H1 (cell line): ENCODE measurements at regions not wholly inside any gene's neighbourhood (a gene's known extent, or its start where the extent isn't known, plus 50 kb on each side); places are given as distances from the start of the nearest gene placed in this dataset.

Experiments used
- CTCF ChIA-PET: fragments of 300-600 bp; sonication (Branson Sonifier 250); formaldehyde crosslinking; loops from one replicate; lab custom pipeline; 2021; ENCODE audit not compliant: partially characterized antibody; lab: Charles Lee
- POLR2A ChIA-PET: fragments of 300-600 bp; sonication (Branson Sonifier 250); formaldehyde crosslinking; loops from one replicate; lab custom pipeline; 2021; ENCODE audit warnings: inconsistent platforms; ENCODE audit not compliant: partially characterized antibody; lab: Charles Lee
- DNase-seq, 2 experiments: peaks; one replicate each; pipeline versions ENCODE4 v3.0.0 to v3.0.0-alpha.2; 2010 to 2022; ENCODE audit warnings: low spot score in 2 of 2, low read depth in 1 of 2, mixed read lengths in 1 of 2
- FAIRE-seq: peaks from 2 replicates; lab custom pipeline; 2011; peaks lifted over from hg19 to GRCh38; lab: Jason Lieb, UNC
- H2AFZ ChIP-seq: 2 replicates; pipeline ENCODE4 v1.8.1; 2012; ENCODE audit warnings: low read length, inconsistent platforms
- H2AK5ac ChIP-seq: 2 replicates; pipeline ENCODE4 v1.6.1; 2013; ENCODE audit warnings: low read depth, low read length
- H2BK120ac ChIP-seq: replicated peaks from 2 replicates; pipeline ENCODE3; 2013; ENCODE audit warnings: low read depth, low read length, inconsistent platforms
- H2BK12ac ChIP-seq: 2 replicates; pipeline ENCODE4 v1.6.1; 2013; ENCODE audit warnings: low read depth, low read length
- H2BK15ac ChIP-seq: 2 replicates; pipeline ENCODE4 v1.6.1; 2013; ENCODE audit warnings: low read length
- H2BK20ac ChIP-seq: 2 replicates; pipeline ENCODE4 v1.6.1; 2013; ENCODE audit warnings: low read length
- H2BK5ac ChIP-seq: 2 replicates; pipeline ENCODE4 v1.6.1; 2013; ENCODE audit warnings: low read depth, low read length
- H3K14ac ChIP-seq: 2 replicates; pipeline ENCODE4 v1.6.1; 2013; ENCODE audit warnings: inconsistent platforms; ENCODE audit not compliant: insufficient read length
- H3K18ac ChIP-seq: 2 replicates; pipeline ENCODE4 v1.6.1; 2013; ENCODE audit warnings: low read length; ENCODE audit errors: extremely low read depth
- H3K23ac ChIP-seq: 2 replicates; pipeline ENCODE4 v1.6.1; 2013; ENCODE audit warnings: inconsistent platforms; ENCODE audit not compliant: insufficient read length
- H3K23me2 ChIP-seq: 2 replicates; pipeline ENCODE4 v1.6.1; 2013; ENCODE audit warnings: low read depth, low read length
- H3K27ac ChIP-seq: 2 replicates; pipeline ENCODE4 v1.6.1; 2011; ENCODE audit warnings: low read depth, low read length, inconsistent platforms
- H3K27me3 ChIP-seq, 4 experiments: replicated peaks in 1 of 4; 1 replicate in 1 of 4; 2 replicates in 3 of 4; pipeline versions ENCODE4 v1.6.1 to v1.8.1; 2011 to 2013; ENCODE audit warnings: low read length in 3 of 4, mild to moderate bottlenecking in 3 of 4, inconsistent platforms in 2 of 4, mixed read lengths in 2 of 4, moderate library complexity in 1 of 4; ENCODE audit not compliant: control insufficient read depth in 3 of 4, insufficient read depth in 3 of 4; ENCODE audit errors: extremely low read depth in 1 of 4
- H3K36me3 ChIP-seq, 4 experiments: 2 replicates each; pipeline versions ENCODE4 v1.6.1 to v1.8.1; 2011 to 2013; ENCODE audit warnings: mild to moderate bottlenecking in 4 of 4, low read length in 3 of 4, moderate library complexity in 2 of 4, control low read depth in 1 of 4, inconsistent platforms in 1 of 4; ENCODE audit not compliant: insufficient read depth in 4 of 4, control insufficient read depth in 2 of 4
- H3K4ac ChIP-seq: replicated peaks from 2 replicates; pipeline ENCODE3; 2013; ENCODE audit warnings: low read length, low read depth, mixed read lengths, inconsistent platforms; ENCODE audit not compliant: insufficient read length
- H3K4me1 ChIP-seq, 4 experiments: replicated peaks in 1 of 4; 1 replicate in 1 of 4; 2 replicates in 3 of 4; pipeline versions ENCODE4 v1.6.1 to v1.8.1; 2011 to 2013; ENCODE audit warnings: low read length in 3 of 4, inconsistent platforms in 2 of 4, mixed read lengths in 1 of 4; ENCODE audit not compliant: insufficient read depth in 4 of 4, control insufficient read depth in 3 of 4
- H3K4me2 ChIP-seq, 2 experiments: 2 replicates each; pipeline versions ENCODE4 v1.6.1 to v1.8.1; 2011 to 2013; ENCODE audit warnings: low read depth in 2 of 2, low read length in 2 of 2, control low read depth in 1 of 2, inconsistent platforms in 1 of 2, mild to moderate bottlenecking in 1 of 2; ENCODE audit not compliant: insufficient read depth in 1 of 2
- H3K4me3 ChIP-seq, 4 experiments: fragments of 200-600, 300-600 bp in 1 of 4; sonication (generic), shearing (Covaris generic), sonication (Bioruptor Twin) in 1 of 4; 2 replicates each; pipeline versions ENCODE4 v1.5.1 to v1.8.1; 2011 to 2016; ENCODE audit warnings: low read length in 4 of 4, low read depth in 3 of 4, control low read depth in 2 of 4, inconsistent platforms in 2 of 4, mild to moderate bottlenecking in 2 of 4, mixed read lengths in 1 of 4, moderate library complexity in 1 of 4; ENCODE audit not compliant: insufficient read depth in 2 of 4; ENCODE audit errors: extremely low read depth in 1 of 4
- H3K56ac ChIP-seq: replicated peaks from 2 replicates; pipeline ENCODE3; 2013; ENCODE audit warnings: low read depth, mild to moderate bottlenecking, mixed read lengths, low read length, inconsistent platforms; ENCODE audit not compliant: insufficient read length
- H3K79me1 ChIP-seq: 2 replicates; pipeline ENCODE4 v1.6.1; 2013; ENCODE audit warnings: low read depth, low read length, control low read depth
- H3K79me2 ChIP-seq, 2 experiments: 2 replicates each; pipeline versions ENCODE4 v1.6.1 to v1.8.1; 2012 to 2013; ENCODE audit warnings: low read length in 2 of 2, mild to moderate bottlenecking in 2 of 2, inconsistent platforms in 1 of 2; ENCODE audit not compliant: insufficient read depth in 2 of 2, control insufficient read depth in 1 of 2
- H3K9ac ChIP-seq, 4 experiments: replicated peaks in 1 of 4; 1 replicate in 1 of 4; 2 replicates in 3 of 4; pipeline versions ENCODE4 v1.6.1 to v1.8.1; 2011 to 2013; ENCODE audit warnings: low read depth in 3 of 4, low read length in 3 of 4, control low read depth in 2 of 4, mild to moderate bottlenecking in 2 of 4, moderate library complexity in 2 of 4, inconsistent platforms in 1 of 4; ENCODE audit errors: extremely low read depth in 1 of 4
- H3K9me3 ChIP-seq, 2 experiments: 2 replicates each; pipeline versions ENCODE4 v1.6.1 to v1.8.1; 2012 to 2013; ENCODE audit warnings: mild to moderate bottlenecking in 2 of 2, moderate library complexity in 2 of 2, control low read depth in 1 of 2, inconsistent platforms in 1 of 2, low read depth in 1 of 2, low read length in 1 of 2, mixed read lengths in 1 of 2; ENCODE audit not compliant: insufficient read depth in 2 of 2
- H4K20me1 ChIP-seq, 2 experiments: replicated peaks in 1 of 2; 2 replicates each; pipeline versions ENCODE3 to v1.8.1; 2011 to 2013; ENCODE audit warnings: inconsistent platforms in 2 of 2, low read length in 2 of 2, mild to moderate bottlenecking in 1 of 2; ENCODE audit not compliant: insufficient read depth in 2 of 2, control insufficient read depth in 1 of 2
- H4K5ac ChIP-seq: 2 replicates; pipeline ENCODE4 v1.6.1; 2013; ENCODE audit warnings: low read length, low read depth, mixed read lengths, inconsistent platforms; ENCODE audit not compliant: insufficient read length
- H4K8ac ChIP-seq: 2 replicates; pipeline ENCODE4 v1.8.0; 2013; ENCODE audit warnings: mild to moderate bottlenecking, moderate library complexity, low read length, inconsistent platforms; ENCODE audit not compliant: insufficient read depth; ENCODE audit errors: extremely low read depth
- H4K91ac ChIP-seq: replicated peaks from 2 replicates; pipeline ENCODE3; 2013; ENCODE audit warnings: low read length, mixed read lengths, inconsistent platforms; ENCODE audit not compliant: insufficient read length
- CBX5 ChIP-seq: fragments of 300-800, 300-1000 bp; sonication (generic); IDR thresholded peaks from 2 replicates; pipeline ENCODE4 v1.7.1; 2016; ENCODE audit warnings: antibody characterized with exemption, low read length, low read depth
- CREB1 ChIP-seq: IDR thresholded peaks from 2 replicates; pipeline ENCODE4 v1.6.1; 2012; ENCODE audit warnings: inconsistent platforms
- GTF2F1 ChIP-seq: IDR thresholded peaks from 2 replicates; pipeline ENCODE4 v1.6.1; 2012; ENCODE audit warnings: low read depth, low read length, improper control_type of control experiment, borderline replicate concordance
- NANOG ChIP-seq: IDR thresholded peaks from 2 replicates; pipeline ENCODE4 v1.6.1; 2011; ENCODE audit warnings: low read length, low read depth, mild to moderate bottlenecking, inconsistent platforms; ENCODE audit not compliant: insufficient read depth, poor library complexity, severe bottlenecking
- RBBP5 ChIP-seq: IDR thresholded peaks from 2 replicates; pipeline ENCODE4 v1.7.1; 2012; ENCODE audit warnings: low read depth, mild to moderate bottlenecking, inconsistent platforms, low read length, moderate library complexity, borderline replicate concordance
- SIN3A ChIP-seq, 2 experiments: IDR thresholded peaks in 1 of 2; conservative IDR thresholded peaks in 1 of 2; 2 replicates each; pipeline ENCODE4 v1.6.1; 2011 to 2012; ENCODE audit warnings: low read length in 2 of 2, improper control_type of control experiment in 1 of 2, low read depth in 1 of 2, mild to moderate bottlenecking in 1 of 2
- SIX5 ChIP-seq: IDR thresholded peaks from 2 replicates; pipeline ENCODE4 v1.6.1; 2011; ENCODE audit warnings: mild to moderate bottlenecking, low read depth, low read length
- SP4 ChIP-seq: IDR thresholded peaks from 2 replicates; pipeline ENCODE4 v1.6.1; 2012; ENCODE audit warnings: low read length, inconsistent platforms
- TCF12 ChIP-seq: IDR thresholded peaks from 2 replicates; pipeline ENCODE4 v1.6.1; 2011; ENCODE audit warnings: low read depth, mild to moderate bottlenecking, low read length
- YY1 ChIP-seq: IDR thresholded peaks from 2 replicates; pipeline ENCODE4 v1.6.1; 2011; ENCODE audit warnings: low read depth, mild to moderate bottlenecking, low read length
- ZNF274 ChIP-seq: IDR thresholded peaks from 2 replicates; pipeline ENCODE4 v1.7.0; 2012; ENCODE audit warnings: low read length, borderline replicate concordance; ENCODE audit errors: extremely low read depth
- WGBS, 2 experiments: shearing (Covaris generic) in 1 of 2; methylation state at CpG; one replicate each; pipeline versions ENCODE4 v1.1.6 to v1.1.7; 2013 to 2015; ENCODE audit warnings: low lambda C conversion rate in 2 of 2, mixed read lengths in 2 of 2, inconsistent platforms in 1 of 2, low coverage in 1 of 2, missing lambda C conversion rate in 1 of 2; ENCODE audit not compliant: insufficient replicate concordance in 2 of 2, insufficient coverage in 1 of 2, insufficient read length in 1 of 2; ENCODE audit errors: extremely low coverage in 1 of 2, missing lambda C conversion rate in 1 of 2; 5-methylcytosine and 5-hydroxymethylcytosine counted together
- TF ChIP-seq, protein P1 (sequence below): IDR thresholded peaks from 2 replicates; pipeline ENCODE4 v1.6.1; 2012; ENCODE audit warnings: inconsistent platforms

DNA sequence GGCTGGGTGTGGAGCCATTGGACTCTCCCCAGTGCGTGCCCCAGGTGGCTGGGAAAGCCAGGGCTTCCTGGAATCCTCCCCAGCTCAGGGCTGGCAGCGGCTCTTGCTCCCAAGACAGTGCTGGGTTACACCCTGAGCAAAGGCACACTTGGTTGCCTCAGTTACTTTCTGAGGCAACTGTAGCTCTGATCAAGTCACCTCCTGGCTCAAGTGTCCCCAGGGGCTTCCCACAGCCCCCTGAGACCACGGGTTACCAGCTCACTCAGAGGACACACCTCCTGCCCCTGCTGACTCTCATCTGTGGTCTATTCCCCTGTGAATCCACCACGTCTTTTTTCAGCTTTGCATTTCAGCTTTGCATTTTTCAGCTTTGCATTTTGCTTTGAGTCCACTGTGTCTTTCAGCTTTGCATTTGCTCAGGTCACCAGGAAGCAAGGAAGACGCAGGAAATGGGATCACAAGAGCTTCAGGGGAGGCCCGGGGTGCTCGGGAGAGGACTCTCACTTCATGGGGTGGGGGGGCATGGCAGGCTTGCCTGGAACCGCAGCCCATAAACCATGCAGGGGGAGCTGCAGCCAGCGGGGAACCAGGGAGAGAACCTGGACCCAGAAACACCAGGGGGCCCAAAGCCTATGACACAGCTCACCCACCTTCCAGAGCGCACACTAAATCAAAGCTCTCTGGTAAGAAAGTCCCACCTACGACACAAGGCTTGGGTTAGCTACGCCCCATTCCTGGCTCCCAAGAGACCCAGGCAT is 138.0 kb upstream of the ASB18 start:
- no peak overlapping the region for H4K8ac ChIP-seq
- H4K91ac ChIP-seq, result no peak overlapping the region
- no peak overlapping the region for H3K27ac ChIP-seq
- no peak overlapping the region for H2BK15ac ChIP-seq
- no peak overlapping the region for H3K23ac ChIP-seq
- no peak overlapping the region for H2AFZ ChIP-seq
- no peak overlapping the region for H2BK20ac ChIP-seq
- no peaks in the 10 kb centered on the region for H3K9me3 ChIP-seq
- no peak overlapping the region for H2AK5ac ChIP-seq
- no peaks in the 10 kb centered on the region for H3K36me3 ChIP-seq
- H4K20me1 ChIP-seq, result no peaks in the 10 kb centered on the region
- FAIRE-seq (no peak), DNase-seq (no peak)
- no peaks in the 10 kb centered on the region for H3K27me3 ChIP-seq
- no peak overlapping the region for H2BK120ac ChIP-seq
- 78% methylated on average over 12 of the region's 12 CpGs; no CpG with 5 or more reads in 1 of the 2 experiments for WGBS, 2 experiments
- H3K79me2 ChIP-seq, result no peaks in the 10 kb centered on the region
- H3K4ac ChIP-seq, result no peak overlapping the region
- H3K4me1 ChIP-seq, result peaks cover 0 to 7% (median 3%) of the 10 kb centered on the region in 4 experiments; a peak in 3 of 7 replicates
- H3K4me3 ChIP-seq, result no peak overlapping the region
- no peak overlapping the region for H2BK5ac ChIP-seq
- no peaks in the 10 kb centered on the region for H3K79me1 ChIP-seq
- H3K9ac ChIP-seq, result no peak overlapping the region; a peak in 1 of 7 replicates
- H2BK12ac ChIP-seq, result no peak overlapping the region
- H3K4me2 ChIP-seq, result no peak overlapping the region
- ChIA-PET CTCF (interaction anchor here (1.3 to 2.1 kb wide), 2 partner anchors 9 to 111 kb away, joined by 6 to 10 read pairs; no protein-coding TSS in a partner anchor), POLR2A (no interaction called here)
- H3K56ac ChIP-seq, result no peak overlapping the region
- H3K14ac ChIP-seq, result no peak overlapping the region
- no peak overlapping the region for H4K5ac ChIP-seq
- H3K18ac ChIP-seq, result no peak overlapping the region; the same call in 1 of the 2 replicates
- H3K23me2 ChIP-seq, result no peaks in the 10 kb centered on the region
- no peak for TF ChIP-seq RBBP5
- TF ChIP-seq CBX5, result no peak
- TF ChIP-seq CREB1, result no peak
- TF ChIP-seq NANOG, result no peak
- TF ChIP-seq YY1, result no peak
- TF ChIP-seq SIX5, result no peak
- TF ChIP-seq, protein P1, sequence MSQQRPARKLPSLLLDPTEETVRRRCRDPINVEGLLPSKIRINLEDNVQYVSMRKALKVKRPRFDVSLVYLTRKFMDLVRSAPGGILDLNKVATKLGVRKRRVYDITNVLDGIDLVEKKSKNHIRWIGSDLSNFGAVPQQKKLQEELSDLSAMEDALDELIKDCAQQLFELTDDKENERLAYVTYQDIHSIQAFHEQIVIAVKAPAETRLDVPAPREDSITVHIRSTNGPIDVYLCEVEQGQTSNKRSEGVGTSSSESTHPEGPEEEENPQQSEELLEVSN, result no peak
- TF ChIP-seq GTF2F1, result no peak
- TF ChIP-seq SP4, result no peak
- TF ChIP-seq TCF12, result no peak
- TF ChIP-seq ZNF274, result no peak
- TF ChIP-seq SIN3A (conservative IDR thresholded peaks at IDR 0.05 in 1 of 2, IDR thresholded peaks at IDR 0.05 in 1 of 2; ENCODE audit: low read depth in 1 of 2, low read length in 2 of 2), result no peak
